ENCODE measurements at regions not wholly inside any gene's neighbourhood (a gene's known extent, or its start where the extent isn't known, plus 50 kb on each side); places are given as distances from the start of the nearest gene placed in this dataset.

DNA sequence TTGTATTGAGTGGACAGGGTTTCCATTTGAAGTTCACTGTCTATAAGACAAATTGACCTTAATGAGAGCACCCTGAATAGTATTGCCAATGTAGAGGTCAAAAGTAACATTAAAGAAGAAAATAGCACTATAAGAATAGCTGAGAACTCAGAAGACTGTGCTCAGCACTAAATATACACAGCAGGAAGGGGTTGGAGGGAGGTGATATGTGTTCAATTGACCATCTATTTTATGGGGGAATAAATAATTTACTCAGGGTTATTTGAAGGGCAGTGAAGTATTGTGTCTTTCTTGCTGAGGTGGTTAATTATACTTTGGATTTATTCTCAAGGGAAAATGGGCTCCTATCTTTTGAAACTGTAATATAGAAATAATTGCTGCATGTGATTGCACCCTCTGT lies 1380.5 kb upstream of the SPRY2 start:
- Mint-ChIP-seq H3K36me3 (no peaks in the 10 kb centered on the region), H3K9me3 (peaks cover 4% of the 10 kb centered on the region), H3K4me3 (no peak overlapping the region), H3K4me1 (no peaks in the 10 kb centered on the region), H3K27ac (no peak overlapping the region), H3K27me3 (no peaks in the 10 kb centered on the region)
- DNase-seq (ENCODE audit: low spot score in 2 of 2): no peak
- no peak for ATAC-seq (ENCODE audit: low read depth)

DNA sequence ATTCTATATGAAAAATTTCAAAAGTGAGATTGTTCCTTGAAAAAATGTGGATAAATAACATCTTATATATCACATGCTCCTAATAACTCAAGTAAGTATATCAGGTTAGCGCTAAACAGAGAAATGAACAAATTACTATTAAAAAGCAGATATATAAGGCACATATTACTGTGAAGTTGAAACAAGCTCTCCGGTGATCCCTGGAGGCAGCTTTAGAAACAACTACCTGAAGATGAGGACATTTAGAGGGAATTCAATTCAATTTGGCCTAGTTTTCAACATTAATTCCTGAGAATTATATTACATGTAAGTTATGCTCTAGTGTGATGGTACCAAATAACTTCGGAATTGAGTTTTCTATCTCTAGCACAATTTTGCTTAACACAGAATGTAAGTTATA lies 1373.6 kb upstream of the SPRY2 start:
- Mint-ChIP-seq H3K27me3 (no peaks in the 10 kb centered on the region), H3K27ac (no peak overlapping the region), H3K9me3 (peaks cover 3% of the 10 kb centered on the region), H3K36me3 (no peaks in the 10 kb centered on the region), H3K4me1 (no peaks in the 10 kb centered on the region), H3K4me3 (no peak overlapping the region)
- no peak for DNase-seq (ENCODE audit: low spot score in 2 of 2)
- no peak for ATAC-seq (ENCODE audit: low read depth)

DNA sequence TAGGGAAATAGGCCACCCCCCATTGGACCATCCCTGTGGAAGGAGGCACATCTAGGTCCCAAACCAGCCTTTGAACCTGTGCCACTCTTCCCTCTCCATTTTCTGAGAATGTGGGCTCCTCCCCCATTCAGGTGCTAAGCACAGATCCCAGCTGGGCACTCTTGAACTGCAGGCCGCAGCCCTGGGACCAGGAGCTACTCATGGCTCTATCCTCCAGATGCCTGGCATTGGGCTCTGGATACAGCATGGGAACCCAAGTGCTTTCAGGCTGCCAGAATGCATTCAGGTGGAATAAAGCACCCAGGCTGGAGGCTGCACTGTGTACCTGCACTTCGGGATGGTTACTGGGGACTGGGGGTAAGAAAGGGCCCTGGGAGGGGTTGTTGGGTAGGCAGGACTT lies 1372.3 kb upstream of the SPRY2 start:
- Mint-ChIP-seq H3K27ac (no peak overlapping the region), H3K4me1 (no peaks in the 10 kb centered on the region), H3K36me3 (no peaks in the 10 kb centered on the region), H3K9me3 (peaks cover 5% of the 10 kb centered on the region), H3K27me3 (no peaks in the 10 kb centered on the region), H3K4me3 (no peak overlapping the region)
- no peak for DNase-seq (ENCODE audit: low spot score in 2 of 2)
- no peak for ATAC-seq (ENCODE audit: low read depth)

DNA sequence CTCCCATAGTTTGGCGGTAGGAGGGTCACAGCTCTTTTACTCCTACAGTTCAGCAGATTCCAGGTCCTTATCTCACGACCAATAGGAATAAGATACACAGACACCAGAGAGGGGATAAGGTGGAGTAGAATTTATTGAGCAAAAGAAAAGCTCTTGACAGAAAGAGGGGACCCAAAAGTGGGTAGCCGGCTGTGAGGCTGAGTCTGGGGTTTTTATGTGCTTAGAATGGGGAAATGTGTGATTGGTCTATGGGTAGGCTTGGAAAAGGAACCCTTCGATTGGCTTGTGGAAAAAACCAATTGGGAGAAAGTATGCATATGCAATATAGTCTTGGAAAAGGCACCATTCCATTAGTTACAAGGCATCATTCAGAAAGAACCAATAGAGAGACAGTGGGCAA lies 1356.9 kb upstream of the SPRY2 start:
- no peaks in the 10 kb centered on the region for H3K36me3 Mint-ChIP-seq
- H3K27me3 Mint-ChIP-seq: no peaks in the 10 kb centered on the region
- no peak overlapping the region for H3K4me3 Mint-ChIP-seq
- ATAC-seq (ENCODE audit: low read depth): no peak
- H3K4me1 Mint-ChIP-seq: no peaks in the 10 kb centered on the region
- H3K9me3 Mint-ChIP-seq: peaks cover 16% of the 10 kb centered on the region
- H3K27ac Mint-ChIP-seq: no peak overlapping the region
- DNase-seq (ENCODE audit: low spot score in 2 of 2): no peak

DNA sequence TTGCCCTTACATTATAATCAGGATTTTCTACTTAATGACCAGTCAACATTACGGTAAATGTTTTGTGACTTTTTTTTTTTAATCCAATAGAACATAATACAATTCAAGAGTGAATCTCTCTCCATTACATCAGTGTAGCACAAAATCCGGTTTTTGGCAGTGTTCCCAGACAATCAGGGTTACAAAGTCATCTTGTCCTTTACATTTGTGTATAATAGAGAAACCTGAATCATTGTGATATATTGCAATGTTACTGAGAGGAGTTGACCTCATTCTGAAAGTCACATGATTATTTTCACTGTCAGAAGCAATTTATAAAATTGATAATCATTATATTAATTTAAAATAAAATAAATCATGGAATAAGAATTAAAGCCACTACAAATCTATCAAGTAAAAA lies 1346.0 kb upstream of the SPRY2 start:
- DNase-seq (ENCODE audit: low spot score in 2 of 2) (no peak), ATAC-seq (ENCODE audit: low read depth) (no peak)
- no peaks in the 10 kb centered on the region for H3K4me1 Mint-ChIP-seq
- no peak overlapping the region for H3K27ac Mint-ChIP-seq
- H3K4me3 Mint-ChIP-seq: no peak overlapping the region
- no peaks in the 10 kb centered on the region for H3K27me3 Mint-ChIP-seq
- H3K9me3 Mint-ChIP-seq: peaks cover 3% of the 10 kb centered on the region
- H3K36me3 Mint-ChIP-seq: no peaks in the 10 kb centered on the region

DNA sequence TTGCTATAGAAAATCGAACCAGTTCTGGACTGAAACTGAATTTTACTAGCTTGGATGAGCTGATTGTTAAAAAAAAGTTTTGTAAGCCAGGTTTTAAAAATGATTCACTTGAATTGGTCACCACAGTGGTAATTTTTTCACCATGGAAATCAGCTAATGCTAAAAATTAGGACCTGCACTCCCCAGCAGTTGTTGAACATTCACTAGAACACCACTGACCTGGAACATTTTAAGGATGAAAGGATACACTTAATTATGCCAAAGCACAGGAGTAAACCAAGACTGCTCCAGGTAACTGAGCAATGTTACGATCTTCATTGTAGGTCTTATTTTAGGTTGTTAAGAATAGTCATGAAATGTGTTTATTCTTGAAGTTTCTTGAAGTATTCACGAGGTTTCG lies 1342.6 kb upstream of the SPRY2 start:
- peaks cover 4% of the 10 kb centered on the region for H3K9me3 Mint-ChIP-seq
- no peak overlapping the region for H3K4me3 Mint-ChIP-seq
- DNase-seq (ENCODE audit: low spot score in 2 of 2) (no peak), ATAC-seq (ENCODE audit: low read depth) (no peak)
- no peak overlapping the region for H3K27ac Mint-ChIP-seq
- H3K27me3 Mint-ChIP-seq: no peaks in the 10 kb centered on the region
- no peaks in the 10 kb centered on the region for H3K4me1 Mint-ChIP-seq
- no peaks in the 10 kb centered on the region for H3K36me3 Mint-ChIP-seq

DNA sequence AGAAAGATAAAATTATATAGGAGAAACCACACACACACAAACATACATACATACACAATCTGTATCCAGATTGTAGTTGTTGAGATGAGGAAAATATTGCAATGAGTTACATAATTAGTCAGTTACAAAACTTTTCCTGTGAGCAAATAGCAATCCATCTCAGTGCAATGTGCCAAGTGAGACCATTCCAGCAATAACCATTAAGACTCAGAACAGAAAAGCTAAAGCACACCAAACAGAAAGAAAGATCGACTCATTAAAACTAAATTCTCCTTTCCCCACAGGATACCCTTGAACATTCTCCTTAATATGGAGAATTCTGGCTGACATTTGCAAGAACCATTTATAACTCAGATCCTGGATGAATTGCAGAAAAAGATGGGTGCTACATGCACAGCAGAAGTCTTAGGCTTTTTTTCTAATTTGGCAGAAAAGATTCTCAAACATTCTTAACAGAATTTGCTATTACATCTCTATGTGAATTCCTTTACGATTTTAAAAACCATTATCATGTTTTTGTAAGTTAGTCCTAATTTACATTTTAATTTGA lies 1341.2 kb upstream of the SPRY2 start:
- Mint-ChIP-seq H3K4me3 (no peak overlapping the region), H3K27ac (no peak overlapping the region), H3K27me3 (no peaks in the 10 kb centered on the region), H3K4me1 (no peaks in the 10 kb centered on the region), H3K36me3 (no peaks in the 10 kb centered on the region), H3K9me3 (peaks cover 5% of the 10 kb centered on the region)
- ATAC-seq (ENCODE audit: low read depth) (no peak), DNase-seq (ENCODE audit: low spot score in 2 of 2) (no peak)

DNA sequence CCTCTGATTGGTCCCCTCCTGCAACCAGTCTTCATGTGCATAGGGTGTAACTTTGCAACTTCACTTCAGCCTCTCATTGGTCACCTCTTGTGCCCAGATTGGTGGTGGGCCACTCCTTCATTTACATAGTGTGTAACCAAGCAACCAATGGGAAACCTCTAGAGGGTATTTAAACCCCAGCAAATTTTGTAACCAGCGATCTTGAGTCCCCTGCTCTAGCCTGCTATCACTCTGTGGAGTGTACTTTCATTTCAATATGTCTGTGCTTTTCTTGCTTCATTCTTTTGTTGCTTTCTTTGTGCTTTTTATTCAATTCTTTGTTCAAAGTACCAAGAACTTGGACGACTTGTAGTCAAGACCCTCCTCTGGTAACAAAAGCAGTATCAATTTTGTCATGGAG lies 1336.9 kb upstream of the SPRY2 start:
- peaks cover 5% of the 10 kb centered on the region for H3K9me3 Mint-ChIP-seq
- no peaks in the 10 kb centered on the region for H3K36me3 Mint-ChIP-seq
- no peaks in the 10 kb centered on the region for H3K4me1 Mint-ChIP-seq
- H3K27ac Mint-ChIP-seq: no peak overlapping the region
- H3K4me3 Mint-ChIP-seq: no peak overlapping the region
- no peak for DNase-seq (ENCODE audit: low spot score in 2 of 2)
- no peaks in the 10 kb centered on the region for H3K27me3 Mint-ChIP-seq
- no peak for ATAC-seq (ENCODE audit: low read depth)

DNA sequence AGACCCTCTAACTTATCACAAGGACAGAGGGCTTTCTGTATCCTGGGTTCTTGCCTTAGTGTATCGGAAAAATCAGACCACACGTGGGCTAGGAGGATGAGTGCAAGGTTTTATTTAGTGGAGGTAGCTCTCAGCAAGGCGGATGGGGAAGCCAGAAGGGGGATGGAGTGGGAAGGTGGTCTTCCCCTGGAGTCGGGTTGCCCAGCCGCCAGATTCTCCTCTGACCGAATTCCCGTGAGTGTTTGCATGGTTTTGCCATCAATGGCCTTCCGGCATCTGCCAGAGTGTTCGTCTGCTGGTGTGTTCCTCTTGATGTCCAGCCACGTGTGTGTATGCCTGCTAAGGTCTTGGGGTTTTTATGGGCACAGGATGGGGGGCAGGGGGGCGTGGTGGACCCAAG lies 1335.1 kb upstream of the SPRY2 start:
- ATAC-seq (ENCODE audit: low read depth) (no peak), DNase-seq (ENCODE audit: low spot score in 2 of 2) (no peak)
- no peaks in the 10 kb centered on the region for H3K4me1 Mint-ChIP-seq
- no peak overlapping the region for H3K4me3 Mint-ChIP-seq
- H3K27ac Mint-ChIP-seq: no peak overlapping the region
- H3K27me3 Mint-ChIP-seq: no peaks in the 10 kb centered on the region
- peaks cover 5% of the 10 kb centered on the region for H3K9me3 Mint-ChIP-seq
- H3K36me3 Mint-ChIP-seq: no peaks in the 10 kb centered on the region

DNA sequence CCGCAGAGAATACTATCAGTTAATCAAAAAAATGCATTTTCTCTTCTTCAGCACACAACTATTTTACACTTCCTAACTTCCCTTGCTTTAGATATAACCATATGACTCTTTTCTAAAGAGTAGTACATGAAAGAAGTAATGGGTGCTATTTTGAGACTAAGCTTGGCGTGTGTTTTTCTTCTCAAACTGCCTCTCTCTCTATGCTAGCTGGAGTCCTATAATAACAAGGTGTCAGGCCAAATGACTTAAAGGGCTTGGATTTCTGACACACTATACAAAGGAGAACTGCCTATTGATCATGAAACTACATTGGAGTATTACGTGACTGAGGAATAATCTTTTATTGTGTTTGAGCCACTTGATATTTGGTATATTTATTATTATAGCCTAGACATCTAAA lies 1330.1 kb upstream of the SPRY2 start:
- Mint-ChIP-seq H3K36me3 (no peaks in the 10 kb centered on the region), H3K27ac (no peak overlapping the region), H3K27me3 (no peaks in the 10 kb centered on the region), H3K4me1 (peaks cover 3% of the 10 kb centered on the region), H3K9me3 (peaks cover 4% of the 10 kb centered on the region), H3K4me3 (no peak overlapping the region)
- DNase-seq (ENCODE audit: low spot score in 2 of 2) (no peak), ATAC-seq (ENCODE audit: low read depth) (no peak)

DNA sequence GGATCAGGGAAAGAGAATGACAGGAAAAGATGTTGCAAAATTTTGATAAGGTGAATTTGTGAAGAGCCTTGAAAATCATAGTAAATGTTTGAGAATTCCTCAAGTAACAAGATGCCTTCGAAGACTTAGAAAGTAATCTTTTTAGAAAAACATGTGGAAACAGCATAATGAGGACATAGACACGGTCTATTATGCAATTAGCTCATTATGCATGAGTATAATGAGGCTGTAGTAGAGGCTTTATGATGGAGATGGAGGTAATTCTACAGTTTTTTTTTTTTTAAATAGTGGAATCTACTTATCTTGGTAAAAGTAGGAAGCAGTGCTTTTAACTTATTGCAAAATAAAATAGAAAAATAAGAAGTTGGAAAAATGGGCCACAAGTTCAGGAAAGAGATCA lies 1329.1 kb upstream of the SPRY2 start:
- Mint-ChIP-seq H3K4me3 (no peak overlapping the region), H3K4me1 (peaks cover 3% of the 10 kb centered on the region), H3K36me3 (no peaks in the 10 kb centered on the region), H3K27me3 (no peaks in the 10 kb centered on the region), H3K27ac (no peak overlapping the region), H3K9me3 (peaks cover 4% of the 10 kb centered on the region)
- ATAC-seq (ENCODE audit: low read depth) (no peak), DNase-seq (ENCODE audit: low spot score in 2 of 2) (no peak)

DNA sequence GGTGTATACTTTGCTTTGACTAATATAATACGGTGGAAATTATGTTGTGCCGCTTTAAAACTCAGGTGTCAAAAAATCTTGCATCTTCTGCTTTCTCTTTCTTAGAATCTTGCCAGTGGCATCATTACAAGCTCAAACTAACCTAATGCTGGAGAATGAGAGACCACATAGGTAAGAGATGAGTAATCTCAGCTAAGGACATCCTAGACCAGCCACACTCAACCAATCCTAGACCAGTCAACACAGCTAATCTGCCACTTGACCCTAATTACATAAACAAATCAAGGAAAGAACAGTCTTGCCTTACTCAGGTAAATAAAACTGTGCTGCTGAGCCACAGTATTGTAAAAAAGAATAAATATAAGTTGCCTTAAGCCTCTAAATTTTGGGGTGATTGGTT lies 1323.9 kb upstream of the SPRY2 start:
- no peaks in the 10 kb centered on the region for H3K27me3 Mint-ChIP-seq
- peaks cover 6% of the 10 kb centered on the region for H3K9me3 Mint-ChIP-seq
- no peak overlapping the region for H3K4me3 Mint-ChIP-seq
- ATAC-seq (ENCODE audit: low read depth) (no peak), DNase-seq (ENCODE audit: low spot score in 2 of 2) (no peak)
- H3K27ac Mint-ChIP-seq: no peak overlapping the region
- H3K36me3 Mint-ChIP-seq: no peaks in the 10 kb centered on the region
- peaks cover 3% of the 10 kb centered on the region for H3K4me1 Mint-ChIP-seq

DNA sequence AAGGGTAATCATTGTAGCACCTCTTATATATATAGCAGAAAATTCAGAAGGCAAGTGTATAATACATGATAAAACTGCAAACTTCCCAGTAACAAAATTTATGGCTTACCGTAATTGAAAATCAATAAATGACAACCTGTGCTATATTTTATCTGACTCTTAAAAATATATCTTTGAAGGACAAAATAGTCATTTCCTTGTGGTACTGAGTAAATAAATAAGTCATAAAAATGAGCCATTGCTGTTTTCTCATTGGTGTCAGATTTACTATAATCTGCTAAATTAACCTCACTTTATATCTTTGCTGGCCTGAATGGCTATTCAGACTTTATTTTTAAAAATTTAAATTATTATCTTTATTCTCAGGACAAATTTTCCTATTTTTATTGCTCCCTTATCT lies 1319.1 kb upstream of the SPRY2 start:
- H3K4me1 Mint-ChIP-seq: no peaks in the 10 kb centered on the region
- H3K27me3 Mint-ChIP-seq: no peaks in the 10 kb centered on the region
- no peaks in the 10 kb centered on the region for H3K36me3 Mint-ChIP-seq
- H3K4me3 Mint-ChIP-seq: no peak overlapping the region
- H3K9me3 Mint-ChIP-seq: peaks cover 7% of the 10 kb centered on the region
- H3K27ac Mint-ChIP-seq: no peak overlapping the region
- no peak for DNase-seq (ENCODE audit: low spot score in 2 of 2)
- no peak for ATAC-seq (ENCODE audit: low read depth)

DNA sequence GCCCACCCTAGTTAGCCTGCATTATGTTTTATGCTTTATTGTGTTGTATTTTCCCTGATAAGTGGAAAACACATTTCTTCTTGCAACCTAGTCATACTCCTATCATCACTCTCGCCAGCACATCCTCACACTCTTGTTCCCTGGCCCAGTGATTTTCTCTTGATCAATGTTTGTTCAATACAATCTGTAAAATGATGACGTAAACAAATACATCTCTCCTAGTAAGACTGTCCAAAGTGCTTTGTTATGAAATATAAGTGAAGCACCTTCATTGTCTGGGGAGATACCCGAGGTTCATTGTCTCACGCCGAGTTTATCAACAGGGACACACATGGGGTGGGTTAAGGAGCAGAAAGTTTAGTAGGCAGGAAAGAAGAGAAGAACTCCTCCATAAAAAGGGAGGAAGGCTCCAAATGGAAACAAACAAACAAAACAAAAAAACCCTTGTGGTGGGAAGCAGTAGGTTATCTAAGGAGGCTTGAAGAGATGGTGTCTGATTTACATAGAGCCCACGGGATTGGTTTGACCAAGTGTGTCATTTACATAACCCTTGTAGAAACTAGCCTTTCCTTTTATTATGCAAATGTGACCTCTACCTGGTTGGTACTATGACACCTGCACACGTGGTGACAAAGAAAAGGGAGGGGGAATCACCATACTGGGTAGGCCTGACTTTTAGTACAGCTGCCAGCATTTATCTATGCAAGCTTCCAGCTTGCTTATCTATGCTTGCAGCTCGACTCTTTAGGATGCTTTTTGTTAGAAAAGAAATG lies 1317.9 kb upstream of the SPRY2 start:
- ATAC-seq (ENCODE audit: low read depth) (no peak), DNase-seq (ENCODE audit: low spot score in 2 of 2) (no peak)
- H3K27ac Mint-ChIP-seq: no peak overlapping the region
- H3K4me3 Mint-ChIP-seq: no peak overlapping the region
- no peaks in the 10 kb centered on the region for H3K36me3 Mint-ChIP-seq
- H3K4me1 Mint-ChIP-seq: no peaks in the 10 kb centered on the region
- peaks cover 7% of the 10 kb centered on the region for H3K9me3 Mint-ChIP-seq
- H3K27me3 Mint-ChIP-seq: no peaks in the 10 kb centered on the region

DNA sequence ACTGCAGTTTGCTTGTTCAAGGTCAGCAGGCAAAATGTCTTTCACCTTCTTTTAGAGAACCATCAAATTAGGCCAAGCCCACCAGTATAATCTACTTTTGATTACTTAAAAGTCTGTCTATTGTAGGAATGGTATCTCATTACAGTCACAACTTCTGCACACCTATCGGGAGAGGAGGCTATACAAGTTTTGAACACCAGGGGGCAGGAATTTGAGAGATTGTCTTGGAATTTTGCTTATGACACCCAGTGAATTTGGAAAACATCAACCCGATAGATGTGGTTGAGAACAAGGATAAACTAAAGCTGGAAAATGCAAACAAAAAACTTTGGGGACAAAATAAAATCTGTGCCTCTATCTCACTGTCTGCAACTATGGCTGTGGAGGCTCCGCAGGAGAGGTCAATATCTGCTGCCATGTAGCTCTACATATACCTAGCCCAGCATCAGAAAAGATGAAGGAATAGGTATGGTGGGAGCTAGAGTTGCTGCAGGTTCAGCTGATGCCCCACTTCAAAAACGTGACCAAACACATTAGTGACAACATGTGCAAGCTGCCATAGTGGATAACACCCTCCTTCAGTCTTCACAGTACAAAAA lies 1299.2 kb upstream of the SPRY2 start:
- no peaks in the 10 kb centered on the region for H3K9me3 Mint-ChIP-seq
- H3K36me3 Mint-ChIP-seq: no peaks in the 10 kb centered on the region
- ATAC-seq (ENCODE audit: low read depth) (no peak), DNase-seq (ENCODE audit: low spot score in 2 of 2) (no peak)
- H3K4me3 Mint-ChIP-seq: no peak overlapping the region
- no peak overlapping the region for H3K27ac Mint-ChIP-seq
- no peaks in the 10 kb centered on the region for H3K4me1 Mint-ChIP-seq
- H3K27me3 Mint-ChIP-seq: no peaks in the 10 kb centered on the region

Data from memory B cell (primary cell).